ENCODE measurements at regions not wholly inside any gene's neighbourhood (a gene's known extent, or its start where the extent isn't known, plus 50 kb on each side); places are given as distances from the start of the nearest gene placed in this dataset.

DNA sequence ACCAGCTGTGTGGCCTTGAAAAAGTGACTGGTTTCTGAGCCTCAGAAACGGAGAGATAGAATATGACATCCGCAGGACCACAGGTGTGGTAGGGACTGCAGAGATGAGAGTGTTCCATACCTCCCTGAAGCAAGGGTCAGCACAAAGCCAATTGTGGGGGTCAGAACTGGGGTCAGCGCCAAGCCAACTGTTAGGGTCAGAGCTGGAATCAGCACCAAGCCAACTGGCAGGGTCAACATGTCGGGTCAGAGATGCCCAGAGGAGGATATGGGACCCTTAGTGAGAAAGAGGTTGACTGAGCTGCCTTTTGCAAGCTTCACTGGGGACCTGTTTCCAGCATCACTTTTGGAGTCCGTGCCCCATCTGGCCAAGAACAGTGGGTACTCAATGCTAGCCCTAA is 93.9 kb downstream of the MATN1 start:
- TF ChIP-seq, protein P1, sequence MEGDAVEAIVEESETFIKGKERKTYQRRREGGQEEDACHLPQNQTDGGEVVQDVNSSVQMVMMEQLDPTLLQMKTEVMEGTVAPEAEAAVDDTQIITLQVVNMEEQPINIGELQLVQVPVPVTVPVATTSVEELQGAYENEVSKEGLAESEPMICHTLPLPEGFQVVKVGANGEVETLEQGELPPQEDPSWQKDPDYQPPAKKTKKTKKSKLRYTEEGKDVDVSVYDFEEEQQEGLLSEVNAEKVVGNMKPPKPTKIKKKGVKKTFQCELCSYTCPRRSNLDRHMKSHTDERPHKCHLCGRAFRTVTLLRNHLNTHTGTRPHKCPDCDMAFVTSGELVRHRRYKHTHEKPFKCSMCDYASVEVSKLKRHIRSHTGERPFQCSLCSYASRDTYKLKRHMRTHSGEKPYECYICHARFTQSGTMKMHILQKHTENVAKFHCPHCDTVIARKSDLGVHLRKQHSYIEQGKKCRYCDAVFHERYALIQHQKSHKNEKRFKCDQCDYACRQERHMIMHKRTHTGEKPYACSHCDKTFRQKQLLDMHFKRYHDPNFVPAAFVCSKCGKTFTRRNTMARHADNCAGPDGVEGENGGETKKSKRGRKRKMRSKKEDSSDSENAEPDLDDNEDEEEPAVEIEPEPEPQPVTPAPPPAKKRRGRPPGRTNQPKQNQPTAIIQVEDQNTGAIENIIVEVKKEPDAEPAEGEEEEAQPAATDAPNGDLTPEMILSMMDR (IDR thresholded peaks at IDR 0.05; ENCODE audit: insufficient read depth, low read length, poor library complexity, severe bottlenecking) = no peak
- DNase-seq (ENCODE audit: low read depth) = no peak
- Histone ChIP-seq H3K36me3 (ENCODE audit: control insufficient read depth, insufficient read depth, low read length) (no peaks in the 10 kb centered on the region), H3K4me3 (ENCODE audit: low read depth, low read length) (no peak overlapping the region), H3K27me3 (ENCODE audit: control insufficient read depth, insufficient read depth, low read length) (peaks cover 3% of the 10 kb centered on the region)

DNA sequence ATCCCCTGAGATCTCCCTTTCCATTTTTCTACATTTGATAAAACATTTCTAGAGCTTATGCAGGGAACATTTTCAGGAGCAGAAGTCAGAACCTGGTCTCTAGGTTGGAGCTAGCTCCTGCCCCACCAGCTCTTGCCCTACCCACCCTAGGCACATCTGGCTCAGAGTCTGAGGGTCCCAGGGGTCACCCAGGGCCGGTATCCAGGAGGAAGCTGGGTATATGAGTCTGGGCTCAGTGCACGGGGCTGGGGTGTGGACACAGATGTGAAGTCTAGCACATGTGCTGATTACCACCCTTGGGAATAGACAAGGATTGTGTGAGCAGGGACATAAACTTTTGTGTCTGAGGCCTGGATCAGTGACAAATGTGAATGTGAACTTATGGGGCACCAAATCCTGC is 95.4 kb downstream of the MATN1 start:
- Histone ChIP-seq H3K4me3 (ENCODE audit: low read depth, low read length) (no peak overlapping the region), H3K36me3 (ENCODE audit: control insufficient read depth, insufficient read depth, low read length) (no peaks in the 10 kb centered on the region), H3K27me3 (ENCODE audit: control insufficient read depth, insufficient read depth, low read length) (peaks cover 3% of the 10 kb centered on the region)
- TF ChIP-seq, protein P1 (IDR thresholded peaks at IDR 0.05; ENCODE audit: insufficient read depth, low read length, poor library complexity, severe bottlenecking) = no peak
- DNase-seq (ENCODE audit: low read depth) = no peak

- Histone ChIP-seq H3K4me3 (ENCODE audit: low read depth, low read length) (no peak overlapping the region), H3K27me3 (ENCODE audit: control insufficient read depth, insufficient read depth, low read length) (peaks cover 3% of the 10 kb centered on the region), H3K36me3 (ENCODE audit: control insufficient read depth, insufficient read depth, low read length) (no peaks in the 10 kb centered on the region)
- TF ChIP-seq, protein P1 (IDR thresholded peaks at IDR 0.05; ENCODE audit: insufficient read depth, low read length, poor library complexity, severe bottlenecking) = no peak
- DNase-seq (ENCODE audit: low read depth) = no peak
These were observed 96.2 kb downstream of the MATN1 start for GRCh38 chr1:30627206-30627605.

DNA sequence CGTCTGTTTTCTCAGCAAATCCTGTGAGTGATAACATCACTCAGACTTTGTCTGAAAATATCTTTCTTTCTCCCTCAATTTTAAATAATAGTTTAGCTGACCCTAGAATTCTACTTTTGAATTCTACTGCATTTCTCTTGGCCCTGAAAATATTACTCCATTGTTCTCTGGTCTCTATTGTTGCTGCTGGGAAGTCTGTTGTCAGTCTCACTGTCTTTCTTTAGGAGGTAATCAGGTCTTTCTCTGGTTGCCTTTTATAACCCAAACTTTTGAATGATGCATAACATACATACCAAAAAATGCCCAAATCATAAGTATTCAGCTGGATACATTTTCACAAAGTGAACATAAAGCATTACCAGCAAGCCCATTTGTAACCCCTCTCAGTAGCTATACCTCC is 100.0 kb downstream of the MATN1 start:
- Histone ChIP-seq H3K27me3 (ENCODE audit: control insufficient read depth, insufficient read depth, low read length) (peaks cover 3% of the 10 kb centered on the region), H3K36me3 (ENCODE audit: control insufficient read depth, insufficient read depth, low read length) (no peaks in the 10 kb centered on the region), H3K4me3 (ENCODE audit: low read depth, low read length) (no peak overlapping the region)
- TF ChIP-seq, protein P1 (IDR thresholded peaks at IDR 0.05; ENCODE audit: insufficient read depth, low read length, poor library complexity, severe bottlenecking) = no peak
- DNase-seq (ENCODE audit: low read depth) = no peak

GRCh38 chr1:30619619-30620018 is 103.8 kb downstream of the MATN1 start:
- TF ChIP-seq, protein P1 (IDR thresholded peaks at IDR 0.05; ENCODE audit: insufficient read depth, low read length, poor library complexity, severe bottlenecking) = no peak
- DNase-seq (ENCODE audit: low read depth) = no peak
- Histone ChIP-seq H3K36me3 (ENCODE audit: control insufficient read depth, insufficient read depth, low read length) (no peaks in the 10 kb centered on the region), H3K27me3 (ENCODE audit: control insufficient read depth, insufficient read depth, low read length) (no peaks in the 10 kb centered on the region), H3K4me3 (ENCODE audit: low read depth, low read length) (no peak overlapping the region)

- Histone ChIP-seq H3K4me3 (ENCODE audit: low read depth, low read length) (no peak overlapping the region), H3K27me3 (ENCODE audit: control insufficient read depth, insufficient read depth, low read length) (no peaks in the 10 kb centered on the region), H3K36me3 (ENCODE audit: control insufficient read depth, insufficient read depth, low read length) (no peaks in the 10 kb centered on the region)
- TF ChIP-seq, protein P1 (IDR thresholded peaks at IDR 0.05; ENCODE audit: insufficient read depth, low read length, poor library complexity, severe bottlenecking) = no peak
- DNase-seq (ENCODE audit: low read depth) = peak; percentile 21
These were observed 105.0 kb downstream of the MATN1 start for GRCh38 chr1:30618335-30618747.

All from kidney epithelial cell (primary cell).